Mucosa of gallbladder (tissue), 1 donor: ENCODE measurements at regions not wholly inside any gene's neighbourhood (a gene's known extent, or its start where the extent isn't known, plus 50 kb on each side); places are given as distances from the start of the nearest gene placed in this dataset.

Experiments
- DNase-seq: peaks from one replicate; pipeline ENCODE4 v3.0.0-alpha.2; 2020; ENCODE audit warnings: low spot score
- donor health status: DM: no; HTN: no; CAD: no.

DNA sequence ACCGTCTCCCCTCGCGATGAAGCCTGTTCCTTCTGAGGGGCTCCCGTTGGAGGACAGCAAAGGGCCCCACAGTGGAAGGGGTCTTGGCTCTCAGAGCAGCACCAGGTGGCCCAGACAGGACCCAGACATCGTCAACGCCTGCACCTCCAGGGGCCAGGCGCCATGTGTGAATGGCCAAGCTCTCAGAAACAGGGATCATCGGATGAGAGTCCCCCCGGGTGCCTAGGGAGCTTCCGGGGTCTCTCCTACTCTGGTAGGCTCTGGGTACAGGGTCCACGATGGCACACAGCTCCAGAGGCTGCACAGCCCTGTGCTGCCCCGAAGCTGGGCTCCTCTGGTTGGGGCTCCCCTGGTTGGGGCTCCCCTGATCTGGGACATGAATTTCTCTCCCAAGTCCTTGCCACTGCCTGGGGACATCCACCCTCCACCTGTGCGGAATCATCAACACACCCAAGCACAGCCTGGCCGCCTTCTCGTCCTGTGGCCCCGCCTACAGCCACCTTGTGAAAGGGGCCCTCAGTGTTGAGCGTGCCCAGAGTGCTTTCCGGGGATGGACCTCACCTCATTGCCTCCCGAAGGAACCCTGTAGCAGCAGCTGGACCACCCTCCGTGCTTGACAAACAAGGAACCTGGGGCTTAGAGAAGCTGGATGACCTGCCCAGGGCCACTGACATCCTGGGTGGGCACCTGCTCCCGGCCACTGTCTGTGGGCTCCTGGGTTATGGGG, 929.0 kb downstream of the BRD1 start:
- DNase-seq = no peak

DNA sequence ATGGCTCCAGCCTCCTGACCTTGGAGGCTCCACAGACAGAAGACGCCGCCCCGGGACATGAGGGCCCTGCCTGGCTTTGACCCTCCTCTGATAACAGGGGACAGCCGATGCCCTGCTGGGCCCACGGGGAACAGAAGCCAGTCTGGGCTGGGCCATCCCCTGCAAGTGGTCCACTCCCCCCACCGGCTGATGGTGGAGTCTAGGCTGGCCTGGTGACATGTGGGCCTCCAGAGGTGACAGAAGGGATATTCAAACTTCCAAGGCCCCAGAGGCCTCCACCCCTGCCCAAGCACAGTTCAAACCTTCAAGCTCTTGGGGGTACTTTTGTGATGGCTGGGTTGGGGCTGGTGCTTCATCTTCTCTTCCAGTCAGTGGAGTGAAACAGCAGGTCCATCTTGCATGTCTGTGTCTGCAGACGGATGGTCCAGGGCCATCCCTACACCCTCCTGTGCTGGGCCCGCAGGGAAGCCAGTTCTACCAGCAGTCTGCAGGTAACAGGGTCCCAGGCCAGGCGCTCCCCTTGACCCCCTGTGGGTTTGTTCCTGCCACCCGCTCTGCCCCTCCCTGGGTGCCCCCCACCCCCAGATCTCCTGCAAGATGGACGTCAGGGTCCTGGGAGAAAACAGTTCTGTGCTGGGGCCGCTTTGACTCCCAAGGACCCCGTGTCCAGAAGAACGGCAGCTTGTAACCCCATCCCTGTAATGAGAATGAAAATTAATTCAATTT, 929.9 kb downstream of the BRD1 start:
- DNase-seq = no peak

GRCh38 chr22:48896766-48897644, 930.7 kb downstream of the BRD1 start:
- DNase-seq = no peak

GRCh38 chr22:48895831-48896765, 931.6 kb downstream of the BRD1 start:
- no peak for DNase-seq

- DNase-seq = no peak
Measured at GRCh38 chr22:48895336-48895735, 932.3 kb downstream of the BRD1 start.

DNA sequence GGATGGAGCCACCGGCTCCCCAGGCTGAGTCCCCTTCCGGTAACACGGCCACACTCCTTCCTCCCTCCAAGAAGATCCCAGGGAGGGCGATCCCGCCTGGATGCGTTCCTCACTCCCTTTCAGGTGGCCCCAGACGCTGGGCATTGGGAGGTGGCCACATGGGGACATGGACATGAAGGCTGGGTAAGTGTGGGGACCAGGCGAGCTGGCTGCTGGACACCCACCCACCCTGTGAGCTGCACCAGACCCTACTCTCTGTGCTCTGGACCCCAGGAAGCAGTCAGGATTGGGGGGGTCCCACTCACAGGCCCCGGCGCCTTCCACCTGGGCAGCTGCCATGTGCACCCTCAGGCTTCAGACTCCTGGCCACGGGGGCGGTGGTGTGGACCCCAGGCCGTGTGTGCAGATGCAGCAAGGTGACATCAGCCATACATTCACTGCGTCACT, 932.8 kb downstream of the BRD1 start:
- no peak for DNase-seq

GRCh38 chr22:48894064-48894671, 933.5 kb downstream of the BRD1 start:
- DNase-seq = no peak

GRCh38 chr22:48893288-48894063, 934.2 kb downstream of the BRD1 start:
- DNase-seq = no peak

- DNase-seq = no peak
Measured at GRCh38 chr22:48892578-48893287, 934.9 kb downstream of the BRD1 start.

DNA sequence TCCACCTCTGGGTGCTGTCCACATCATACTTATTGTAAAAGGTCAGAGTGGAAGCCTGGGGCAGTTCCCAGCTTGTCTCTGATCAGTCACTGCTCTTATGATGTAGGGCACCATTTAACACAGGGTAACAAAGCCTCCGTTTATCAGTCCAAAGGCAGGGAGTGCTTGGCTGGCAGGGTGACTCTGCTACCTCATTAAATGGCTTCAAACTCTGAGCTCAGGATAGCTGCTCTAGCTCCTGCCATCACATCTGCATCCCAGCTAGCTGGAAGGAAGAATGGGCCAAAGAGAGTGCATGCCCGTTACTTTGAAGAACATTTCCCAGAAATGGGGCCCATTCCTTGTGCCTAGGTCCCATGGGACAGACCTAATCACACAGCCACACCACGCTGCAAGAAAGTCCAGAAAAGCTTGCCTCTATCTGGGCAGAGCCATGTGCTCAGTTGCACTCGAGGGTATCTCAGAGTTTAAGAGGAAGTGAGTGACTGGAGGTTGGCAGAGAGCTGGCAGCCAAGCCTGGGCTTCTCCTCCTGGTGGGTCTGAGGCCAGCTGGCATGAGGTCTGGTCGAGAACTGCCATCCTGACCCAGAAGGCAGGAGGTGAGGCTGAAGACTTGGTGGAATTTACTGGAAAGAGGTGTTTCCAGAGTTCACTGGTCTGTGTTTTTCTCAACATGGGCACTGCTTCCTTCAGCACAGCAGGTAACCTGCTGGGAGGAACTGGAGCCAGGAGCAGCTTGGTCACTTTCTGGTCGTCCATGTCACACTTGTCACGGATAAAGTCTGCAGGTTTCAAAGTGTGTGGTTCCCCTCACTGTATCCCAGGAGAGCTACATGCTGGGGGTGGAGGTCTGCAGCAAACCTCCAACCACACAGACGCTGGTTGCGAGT, 935.7 kb downstream of the BRD1 start:
- DNase-seq = no peak

DNA sequence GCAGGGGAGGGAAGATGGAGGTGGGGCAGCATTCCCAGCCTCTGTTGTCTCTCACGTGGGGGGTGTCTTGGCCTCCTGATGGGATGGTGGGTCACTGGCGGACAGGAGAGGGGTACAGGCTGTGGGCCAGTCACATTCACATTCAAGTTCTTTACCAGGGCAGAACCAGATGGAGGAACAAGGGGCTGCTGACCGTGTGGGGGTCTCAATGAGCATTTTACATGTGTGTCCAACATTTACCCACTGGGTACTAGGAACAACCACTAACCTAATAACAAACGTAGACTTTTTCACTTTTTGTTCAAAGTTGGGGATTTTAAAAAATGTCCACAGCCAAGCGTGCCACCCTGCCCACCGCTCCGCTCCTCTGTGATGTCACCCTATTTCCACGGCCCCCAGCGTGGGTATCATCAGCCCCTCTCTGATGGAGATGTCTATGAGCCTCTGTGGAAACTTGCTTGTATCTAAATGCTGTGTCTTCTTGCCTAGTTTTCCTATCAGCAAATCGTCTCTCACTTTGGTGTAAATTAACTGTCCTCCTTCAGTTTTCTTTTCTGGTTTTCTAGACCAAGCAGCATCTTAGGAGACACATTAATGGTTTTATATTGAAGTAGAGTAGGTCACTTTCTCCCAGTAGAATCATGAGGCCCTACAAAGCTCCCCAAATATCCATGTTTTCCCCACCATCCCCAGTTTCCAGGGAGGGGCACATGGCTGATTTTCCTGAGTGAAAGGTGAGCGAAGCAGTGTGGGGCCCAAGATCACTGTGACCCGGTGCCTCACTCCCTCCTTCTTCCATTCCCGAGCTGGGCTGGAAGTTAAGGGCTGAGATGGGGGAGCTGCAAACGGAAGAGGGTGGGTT, 936.7 kb downstream of the BRD1 start:
- no peak for DNase-seq

- no peak for DNase-seq
Measured at GRCh38 chr22:48889887-48890692, 937.6 kb downstream of the BRD1 start.

DNA sequence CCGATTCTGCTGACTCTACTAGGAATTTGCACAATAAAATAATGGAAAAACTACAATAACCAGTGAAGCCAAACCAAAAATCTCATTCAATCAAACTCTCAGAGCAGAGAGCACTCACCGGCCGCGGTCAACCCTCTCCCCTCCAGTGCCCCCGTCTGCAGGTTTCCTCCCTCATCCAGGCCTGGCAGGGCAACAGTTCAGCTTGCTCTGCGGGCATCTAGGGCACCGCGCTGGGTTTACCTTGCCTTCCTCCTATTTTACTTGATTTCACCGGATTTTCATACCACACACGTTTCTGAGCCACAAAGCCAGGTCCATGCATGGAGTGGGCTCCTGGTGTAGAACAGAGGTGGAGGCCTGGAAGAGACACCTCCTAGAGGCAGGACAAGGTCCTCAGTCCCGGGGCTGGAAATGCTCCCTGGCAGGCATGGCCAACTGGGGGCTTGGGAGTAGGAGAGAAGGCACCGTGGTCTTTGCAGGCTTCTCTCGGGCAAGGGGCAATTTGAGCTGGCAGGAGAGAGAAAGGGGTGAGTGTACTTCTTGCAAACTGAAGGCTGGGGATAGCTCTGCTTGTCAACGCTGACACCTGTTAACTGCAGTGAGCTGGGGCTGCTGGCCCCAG, 938.4 kb downstream of the BRD1 start:
- DNase-seq = no peak

GRCh38 chr22:48888466-48889208, 939.0 kb downstream of the BRD1 start:
- no peak for DNase-seq
